Breast epithelium (tissue), 4 donors: ENCODE measurements at regions not wholly inside any gene's neighbourhood (a gene's known extent, or its start where the extent isn't known, plus 50 kb on each side); places are given as distances from the start of the nearest gene placed in this dataset.

Experiments
- DNase-seq, 2 donors: peaks; one replicate each; pipeline ENCODE4 v3.0.0-alpha.2; 2019; ENCODE audit warnings: low spot score in 2 of 2
- H3K27ac ChIP-seq, 2 donors: fragments of 200-600 bp; sonication (generic) in 1 of 2; one replicate each; pipeline ENCODE4 v1.5.1; 2016 to 2019; ENCODE audit warnings: mild to moderate bottlenecking in 1 of 2
- H3K27me3 ChIP-seq, 2 donors: fragments of 200-600 bp; sonication (generic) in 1 of 2; one replicate each; pipeline versions ENCODE4 v1.5.1 to v1.6.0; 2017 to 2019; ENCODE audit warnings: control low read depth in 1 of 2, mild to moderate bottlenecking in 1 of 2
- H3K36me3 ChIP-seq: fragments of 200-600 bp; one replicate; pipeline ENCODE4 v1.5.1; 2019
- H3K4me1 ChIP-seq, 2 donors: fragments of 200-600 bp; sonication (generic); one replicate each; pipeline ENCODE4 v1.5.1; 2016 to 2019; ENCODE audit warnings: control low read depth in 1 of 2
- H3K4me3 ChIP-seq, 3 donors: fragments of 200-600 bp; sonication (generic); 1 replicate in 2 of 3; 2 replicates in 1 of 3; pipeline ENCODE4 v1.5.1; 2016 to 2019; ENCODE audit warnings: mild to moderate bottlenecking in 3 of 3, moderate library complexity in 2 of 3
- H3K9me3 ChIP-seq, 2 donors: fragments of 200-600 bp; sonication (generic) in 1 of 2; one replicate each; pipeline ENCODE4 v1.5.1; 2016 to 2019; ENCODE audit warnings: control low read depth in 1 of 2
- CTCF ChIP-seq, 3 donors: fragments of 450-650 bp; IDR thresholded peaks; one replicate each; pipeline ENCODE4 v1.5.1; 2016 to 2017; ENCODE audit warnings: antibody characterized with exemption in 3 of 3, mild to moderate bottlenecking in 3 of 3, moderate library complexity in 3 of 3
- POLR2A ChIP-seq: fragments of 450-650 bp; IDR thresholded peaks from one replicate; pipeline ENCODE4 v1.6.1; 2016; ENCODE audit warnings: antibody characterized with exemption, mild to moderate bottlenecking, moderate library complexity
- POLR2AphosphoS5 ChIP-seq, 3 donors: sonication (generic); formaldehyde crosslinking; IDR thresholded peaks; one replicate each; pipeline ENCODE4 v1.6.1; 2017; ENCODE audit warnings: antibody characterized with exemption in 3 of 3
- intact Hi-C: fragments of 100-400 bp; cut with DNase I; formaldehyde crosslinking; loops from one replicate; pipeline ENCODE4 v1.15.1; 2023; ENCODE audit warnings: low total_unique reads

- Histone ChIP-seq H3K9me3 (no peaks in the 10 kb centered on the region), H3K4me1 (no peaks in the 10 kb centered on the region), H3K36me3 (no peaks in the 10 kb centered on the region), H3K27ac (no peak overlapping the region), H3K27me3 (no peaks in the 10 kb centered on the region), H3K4me3 (no peak overlapping the region)
- TF ChIP-seq POLR2AphosphoS5 (IDR thresholded peaks at IDR 0.05) (no peak), POLR2A (no peak), CTCF (IDR thresholded peaks at IDR 0.05) (no peak)
- intact Hi-C loops, result no loop called here
- DNase-seq, result no peak
Measured at GRCh38 chr9:120091206-120091605, 488.8 kb downstream of the CDK5RAP2 start.

GRCh38 chr9:120080849-120081248 lies 499.1 kb downstream of the CDK5RAP2 start:
- intact Hi-C loops, result no loop called here
- Histone ChIP-seq H3K27ac (no peak overlapping the region), H3K4me3 (no peak overlapping the region), H3K36me3 (no peaks in the 10 kb centered on the region), H3K9me3 (peaks cover 10 to 15% of the 10 kb centered on the region in 2 donors), H3K4me1 (no peaks in the 10 kb centered on the region), H3K27me3 (peaks cover 0 to 3% of the 10 kb centered on the region in 2 donors)
- DNase-seq, result no peak
- TF ChIP-seq POLR2A (no peak), POLR2AphosphoS5 (IDR thresholded peaks at IDR 0.05) (no peak), CTCF (IDR thresholded peaks at IDR 0.05) (no peak)

GRCh38 chr9:120078112-120078511 lies 501.9 kb downstream of the CDK5RAP2 start:
- no peaks in the 10 kb centered on the region for H3K36me3 ChIP-seq
- H3K9me3 ChIP-seq, result no peaks in the 10 kb centered on the region
- H3K27ac ChIP-seq, result no peak overlapping the region
- H3K27me3 ChIP-seq, result peaks cover 0 to 3% of the 10 kb centered on the region in 2 donors
- intact Hi-C loops, result no loop called here
- H3K4me1 ChIP-seq, result no peaks in the 10 kb centered on the region
- TF ChIP-seq POLR2AphosphoS5 (IDR thresholded peaks at IDR 0.05) (no peak), CTCF (IDR thresholded peaks at IDR 0.05) (no peak), POLR2A (no peak)
- no peak overlapping the region for H3K4me3 ChIP-seq
- no peak for DNase-seq

- Histone ChIP-seq H3K4me1 (no peaks in the 10 kb centered on the region), H3K27ac (no peak overlapping the region), H3K4me3 (no peak overlapping the region), H3K36me3 (no peaks in the 10 kb centered on the region), H3K9me3 (no peaks in the 10 kb centered on the region), H3K27me3 (no peaks in the 10 kb centered on the region)
- DNase-seq, result no peak
- TF ChIP-seq POLR2A, result no peak
- TF ChIP-seq CTCF (IDR thresholded peaks at IDR 0.05), result no peak
- no peak for TF ChIP-seq POLR2AphosphoS5 (IDR thresholded peaks at IDR 0.05)
- intact Hi-C loops, result no loop called here
Measured at GRCh38 chr9:120071760-120072159, 508.2 kb downstream of the CDK5RAP2 start.

GRCh38 chr9:120066315-120066714 lies 513.7 kb downstream of the CDK5RAP2 start:
- no peaks in the 10 kb centered on the region for H3K4me1 ChIP-seq
- no peak for DNase-seq
- H3K27me3 ChIP-seq, result no peaks in the 10 kb centered on the region
- H3K9me3 ChIP-seq, result no peaks in the 10 kb centered on the region
- H3K4me3 ChIP-seq, result no peak overlapping the region
- TF ChIP-seq POLR2AphosphoS5 (IDR thresholded peaks at IDR 0.05) (no peak), POLR2A (no peak), CTCF (IDR thresholded peaks at IDR 0.05) (no peak)
- H3K27ac ChIP-seq, result no peak overlapping the region
- H3K36me3 ChIP-seq, result no peaks in the 10 kb centered on the region
- intact Hi-C loops, result no loop called here
